A549 (cell line): ENCODE measurements at regions not wholly inside any gene's neighbourhood (a gene's known extent, or its start where the extent isn't known, plus 50 kb on each side); places are given as distances from the start of the nearest gene placed in this dataset.

Source experiments
- ATAC-seq, 2 experiments: fragments of 200-7000 bp in 1 of 2; fragments of >200 bp in 1 of 2; cut with Nextera tagmentation in 1 of 2; cut with Tn5 transposase in 1 of 2; 3 replicates each; pipeline versions ENCODE4 v1.8.0 to v1.9.1; 2018 to 2020; ENCODE audit warnings: mild to moderate bottlenecking in 1 of 2, moderate library complexity in 1 of 2
- CTCF ChIA-PET: fragments of 300-600 bp; sonication (Branson Sonifier 250); formaldehyde crosslinking; extraction: SDS; loops from one replicate; lab custom pipeline; 2021; ENCODE audit warnings: antibody characterized with exemption, inconsistent platforms; lab: Yijun Ruan, JAX
- POLR2A ChIA-PET: fragments of 350-600 bp; formaldehyde crosslinking; extraction: SDS; loops from one replicate; lab custom pipeline; 2021; ENCODE audit warnings: antibody characterized with exemption, inconsistent platforms; lab: Yijun Ruan, JAX
- DNase-seq, 2 experiments: peaks; one replicate each; pipeline versions ENCODE4 v3.0.0 to v3.0.0-alpha.2; 2011 to 2016; ENCODE audit warnings: low read depth in 1 of 2, low spot score in 1 of 2
- FAIRE-seq: peaks from 2 replicates; lab custom pipeline; 2011; peaks lifted over from hg19 to GRCh38; lab: Jason Lieb, UNC
- H3K27ac ChIP-seq, 2 experiments: fragments of >200 bp; sonication (Bioruptor Twin); formaldehyde crosslinking; 3 replicates each; pipeline ENCODE4 v1.5.1; 2016 to 2017
- H3K4me1 ChIP-seq: fragments of >200 bp; sonication (Bioruptor Twin); formaldehyde crosslinking; 3 replicates; pipeline ENCODE4 v1.6.1; 2016
- H3K4me2 ChIP-seq: fragments of >200 bp; sonication (Bioruptor Twin); formaldehyde crosslinking; 3 replicates; pipeline ENCODE4 v1.6.1; 2016
- H3K4me3 ChIP-seq: fragments of >200 bp; sonication (Bioruptor Twin); formaldehyde crosslinking; 3 replicates; pipeline ENCODE4 v1.5.1; 2016
- H3K9me3 ChIP-seq: fragments of >200 bp; sonication (Bioruptor Twin); formaldehyde crosslinking; 3 replicates; pipeline ENCODE4 v1.6.1; 2016
- CBX8 ChIP-seq: fragments of 200-600 bp; sonication (generic); IDR thresholded peaks from 2 replicates; pipeline ENCODE4 v1.6.1; 2016
- ESRRA ChIP-seq: fragments of 150-350 bp; IDR thresholded peaks from 2 replicates; pipeline ENCODE4 v1.6.1; 2014; ENCODE audit warnings: mild to moderate bottlenecking, low read length, borderline replicate concordance
- HEYL ChIP-seq: fragments of 250-450 bp; sonication (Bioruptor Pico); IDR thresholded peaks from 2 replicates; pipeline ENCODE4 v1.8.0; 2021; ENCODE audit warnings: mild to moderate bottlenecking, moderate library complexity
- HOXA7 ChIP-seq: fragments of 250-450 bp; sonication (Bioruptor Pico); IDR thresholded peaks from 2 replicates; pipeline ENCODE4 v1.5.0; 2020; ENCODE audit warnings: mild to moderate bottlenecking, moderate library complexity
- KDM5A ChIP-seq: fragments of 200-600 bp; sonication (generic); IDR thresholded peaks from 2 replicates; pipeline ENCODE4 v1.6.1; 2016; ENCODE audit warnings: antibody characterized with exemption, mild to moderate bottlenecking
- MAZ ChIP-seq: fragments of 150-350 bp; IDR thresholded peaks from 2 replicates; pipeline ENCODE4 v1.6.1; 2014; ENCODE audit warnings: antibody characterized with exemption, low read depth, low read length, borderline replicate concordance
- MYC ChIP-seq: IDR thresholded peaks from 2 replicates; pipeline ENCODE4 v1.6.1; 2012; ENCODE audit warnings: mild to moderate bottlenecking, inconsistent platforms, low read length, improper control_type of control experiment, borderline replicate concordance
- RARB ChIP-seq: fragments of 250-450 bp; sonication (Bioruptor Pico); IDR thresholded peaks from 2 replicates; pipeline ENCODE4 v1.8.0; 2021; ENCODE audit warnings: mild to moderate bottlenecking, moderate library complexity
- RFX5 ChIP-seq: fragments of 450-650 bp; IDR thresholded peaks from 2 replicates; pipeline ENCODE4 v1.7.1; 2014; ENCODE audit warnings: antibody characterized with exemption, mild to moderate bottlenecking, moderate library complexity
- SMC3 ChIP-seq: fragments of >200 bp; sonication (Bioruptor Twin); formaldehyde crosslinking; IDR thresholded peaks from 3 replicates; pipeline ENCODE4 v1.6.1; 2018; ENCODE audit warnings: inconsistent platforms
- TFCP2L1 ChIP-seq: fragments of 250-450 bp; sonication (Bioruptor Pico); IDR thresholded peaks from 2 replicates; pipeline ENCODE4 v1.5.0; 2021; ENCODE audit warnings: mild to moderate bottlenecking
- TP53 ChIP-seq: fragments of 250-450 bp; sonication (Bioruptor Pico); IDR thresholded peaks from 2 replicates; pipeline ENCODE4 v1.5.0; 2021; ENCODE audit warnings: mild to moderate bottlenecking, moderate library complexity
- ZSCAN20 ChIP-seq: fragments of 250-450 bp; sonication (Bioruptor Pico); IDR thresholded peaks from 2 replicates; pipeline ENCODE4 v1.8.0; 2022; ENCODE audit warnings: mild to moderate bottlenecking, moderate library complexity
- WGBS: methylation state at CpG from one replicate; pipeline ENCODE4 v1.1.6; 2017; ENCODE audit errors: missing lambda C conversion rate; 5-methylcytosine and 5-hydroxymethylcytosine counted together
- TF ChIP-seq, protein P1 (sequence below): fragments of >200 bp; sonication (Bioruptor Twin); formaldehyde crosslinking; IDR thresholded peaks from 3 replicates; pipeline ENCODE4 v1.5.1; 2016
- TF ChIP-seq, protein P2 (sequence below): IDR thresholded peaks from 2 replicates; pipeline ENCODE4 v1.6.1; 2012
- TF ChIP-seq, protein P3 (sequence below): IDR thresholded peaks from 2 replicates; pipeline ENCODE4 v1.6.1; 2012; ENCODE audit warnings: low read depth, borderline replicate concordance
- TF ChIP-seq, protein P4 (sequence below): fragments of >200 bp; sonication (Bioruptor Twin); formaldehyde crosslinking; IDR thresholded peaks from 3 replicates; pipeline ENCODE4 v1.6.1; 2016

DNA sequence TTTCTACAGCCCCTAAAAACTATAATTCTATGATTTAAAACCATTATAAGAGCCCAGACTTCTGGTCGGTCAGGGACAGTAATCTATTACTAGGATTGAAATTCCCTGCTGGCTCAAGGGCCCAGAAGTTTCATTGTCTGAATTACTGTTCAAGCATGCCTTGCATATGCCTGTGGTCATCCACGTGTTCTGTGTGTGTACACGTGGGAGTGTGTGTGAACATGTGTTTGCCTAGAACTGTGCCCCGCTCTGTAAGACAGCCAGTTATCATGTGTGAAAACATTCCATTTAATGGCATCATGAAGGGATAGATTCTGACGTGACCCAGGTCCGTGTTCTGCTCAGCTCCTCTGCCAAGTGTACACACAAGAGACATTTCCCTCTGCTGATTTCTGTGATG, 189.3 kb upstream of the NECTIN1 start:
- DNase-seq: no peak
- 4% methylated on average over 5 of the region's 6 CpGs for WGBS
- no peak for FAIRE-seq
- CTCF ChIA-PET: no interaction called here
- POLR2A ChIA-PET: no interaction called here
- no peak overlapping the region for H3K4me3 ChIP-seq
- TF ChIP-seq HEYL (CRISPR knock-in tag) (no peak), MYC (no peak), MAZ (no peak), RARB (no peak), KDM5A (no peak), CBX8 (no peak), TFCP2L1 (no peak)
- TF ChIP-seq, protein P1, sequence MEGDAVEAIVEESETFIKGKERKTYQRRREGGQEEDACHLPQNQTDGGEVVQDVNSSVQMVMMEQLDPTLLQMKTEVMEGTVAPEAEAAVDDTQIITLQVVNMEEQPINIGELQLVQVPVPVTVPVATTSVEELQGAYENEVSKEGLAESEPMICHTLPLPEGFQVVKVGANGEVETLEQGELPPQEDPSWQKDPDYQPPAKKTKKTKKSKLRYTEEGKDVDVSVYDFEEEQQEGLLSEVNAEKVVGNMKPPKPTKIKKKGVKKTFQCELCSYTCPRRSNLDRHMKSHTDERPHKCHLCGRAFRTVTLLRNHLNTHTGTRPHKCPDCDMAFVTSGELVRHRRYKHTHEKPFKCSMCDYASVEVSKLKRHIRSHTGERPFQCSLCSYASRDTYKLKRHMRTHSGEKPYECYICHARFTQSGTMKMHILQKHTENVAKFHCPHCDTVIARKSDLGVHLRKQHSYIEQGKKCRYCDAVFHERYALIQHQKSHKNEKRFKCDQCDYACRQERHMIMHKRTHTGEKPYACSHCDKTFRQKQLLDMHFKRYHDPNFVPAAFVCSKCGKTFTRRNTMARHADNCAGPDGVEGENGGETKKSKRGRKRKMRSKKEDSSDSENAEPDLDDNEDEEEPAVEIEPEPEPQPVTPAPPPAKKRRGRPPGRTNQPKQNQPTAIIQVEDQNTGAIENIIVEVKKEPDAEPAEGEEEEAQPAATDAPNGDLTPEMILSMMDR: no peak
- TF ChIP-seq, all 56 proteins: peak for 0
- Histone ChIP-seq H3K9me3 (no peaks in the 10 kb centered on the region), H3K27ac (no peak overlapping the region), H3K4me1 (no peaks in the 10 kb centered on the region), H3K4me2 (no peak overlapping the region)
- ATAC-seq: no peak; a peak in 1 of 6 replicates

DNA sequence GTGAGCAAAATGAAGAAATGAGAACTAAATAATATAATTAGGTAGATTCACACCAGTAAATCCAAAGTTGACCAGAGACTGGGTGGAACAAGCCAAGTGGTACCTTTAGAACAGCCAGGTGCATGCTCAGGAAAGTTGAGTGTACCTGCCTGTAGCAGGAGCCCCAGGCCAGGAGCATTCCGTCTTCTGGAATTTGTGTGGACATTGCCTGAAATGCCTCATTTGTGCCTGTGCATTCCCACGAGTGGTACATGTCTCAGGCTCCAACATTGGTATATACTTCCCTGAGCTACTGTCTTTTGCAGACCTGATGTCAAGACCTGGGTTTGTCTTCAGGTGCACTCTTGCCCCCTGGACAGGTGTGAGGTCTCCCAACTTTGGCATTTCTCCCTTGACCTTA, 187.6 kb upstream of the NECTIN1 start:
- no peak overlapping the region for H3K4me2 ChIP-seq
- POLR2A ChIA-PET: no interaction called here
- no peak overlapping the region for H3K27ac ChIP-seq
- TF ChIP-seq RFX5 (no peak), CBX8 (no peak), TP53 (CRISPR knock-in tag) (no peak), ZSCAN20 (CRISPR knock-in tag) (no peak), ESRRA (no peak)
- TF ChIP-seq, protein P1: no peak
- TF ChIP-seq, protein P2, sequence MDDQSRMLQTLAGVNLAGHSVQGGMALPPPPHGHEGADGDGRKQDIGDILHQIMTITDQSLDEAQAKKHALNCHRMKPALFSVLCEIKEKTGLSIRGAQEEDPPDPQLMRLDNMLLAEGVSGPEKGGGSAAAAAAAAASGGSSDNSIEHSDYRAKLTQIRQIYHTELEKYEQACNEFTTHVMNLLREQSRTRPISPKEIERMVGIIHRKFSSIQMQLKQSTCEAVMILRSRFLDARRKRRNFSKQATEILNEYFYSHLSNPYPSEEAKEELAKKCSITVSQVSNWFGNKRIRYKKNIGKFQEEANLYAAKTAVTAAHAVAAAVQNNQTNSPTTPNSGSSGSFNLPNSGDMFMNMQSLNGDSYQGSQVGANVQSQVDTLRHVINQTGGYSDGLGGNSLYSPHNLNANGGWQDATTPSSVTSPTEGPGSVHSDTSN: no peak
- TF ChIP-seq, protein P3, sequence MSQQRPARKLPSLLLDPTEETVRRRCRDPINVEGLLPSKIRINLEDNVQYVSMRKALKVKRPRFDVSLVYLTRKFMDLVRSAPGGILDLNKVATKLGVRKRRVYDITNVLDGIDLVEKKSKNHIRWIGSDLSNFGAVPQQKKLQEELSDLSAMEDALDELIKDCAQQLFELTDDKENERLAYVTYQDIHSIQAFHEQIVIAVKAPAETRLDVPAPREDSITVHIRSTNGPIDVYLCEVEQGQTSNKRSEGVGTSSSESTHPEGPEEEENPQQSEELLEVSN: no peak
- DNase-seq: no peak
- CTCF ChIA-PET: no interaction called here
- no peaks in the 10 kb centered on the region for H3K4me1 ChIP-seq
- no peak for FAIRE-seq
- WGBS: 0% methylated on average over 2 of the region's 2 CpGs
- H3K4me3 ChIP-seq: no peak overlapping the region
- H3K9me3 ChIP-seq: no peaks in the 10 kb centered on the region
- no peak for ATAC-seq

DNA sequence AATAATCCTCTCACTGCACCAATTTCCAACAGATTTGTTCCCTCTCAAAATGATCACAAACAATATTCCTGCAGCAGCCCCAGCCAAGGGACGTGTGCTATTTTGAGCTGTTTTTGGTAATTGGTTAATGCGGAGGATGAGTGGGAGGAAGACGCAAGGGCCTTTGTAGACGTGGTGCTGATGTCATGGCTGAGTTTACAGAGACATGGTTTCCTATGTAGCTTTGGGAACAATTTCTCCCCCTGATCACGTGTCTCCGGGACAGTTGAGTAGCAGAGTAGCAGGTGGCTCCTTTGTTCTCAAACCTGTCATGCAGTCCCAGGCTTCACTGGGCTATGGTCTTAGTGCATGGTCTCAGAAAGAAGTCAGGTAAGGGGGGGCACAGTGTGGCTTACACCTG, 183.2 kb upstream of the NECTIN1 start:
- no peak for DNase-seq
- H3K9me3 ChIP-seq: no peaks in the 10 kb centered on the region
- H3K4me3 ChIP-seq: no peak overlapping the region
- H3K4me2 ChIP-seq: no peak overlapping the region
- no peaks in the 10 kb centered on the region for H3K4me1 ChIP-seq
- TF ChIP-seq RARB: no peak
- no peak for TF ChIP-seq ZSCAN20 (CRISPR knock-in tag)
- TF ChIP-seq HOXA7 (CRISPR knock-in tag): no peak
- no peak for TF ChIP-seq SMC3
- TF ChIP-seq, protein P4, sequence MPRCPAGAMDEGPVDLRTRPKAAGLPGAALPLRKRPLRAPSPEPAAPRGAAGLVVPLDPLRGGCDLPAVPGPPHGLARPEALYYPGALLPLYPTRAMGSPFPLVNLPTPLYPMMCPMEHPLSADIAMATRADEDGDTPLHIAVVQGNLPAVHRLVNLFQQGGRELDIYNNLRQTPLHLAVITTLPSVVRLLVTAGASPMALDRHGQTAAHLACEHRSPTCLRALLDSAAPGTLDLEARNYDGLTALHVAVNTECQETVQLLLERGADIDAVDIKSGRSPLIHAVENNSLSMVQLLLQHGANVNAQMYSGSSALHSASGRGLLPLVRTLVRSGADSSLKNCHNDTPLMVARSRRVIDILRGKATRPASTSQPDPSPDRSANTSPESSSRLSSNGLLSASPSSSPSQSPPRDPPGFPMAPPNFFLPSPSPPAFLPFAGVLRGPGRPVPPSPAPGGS: no peak
- TF ChIP-seq TP53 (CRISPR knock-in tag): no peak
- TF ChIP-seq, all 56 proteins: peak for 0
- H3K27ac ChIP-seq: no peak overlapping the region
- ATAC-seq (no peak), FAIRE-seq (no peak)
- CTCF ChIA-PET: no interaction called here
- WGBS: 57% methylated on average over 4 of the region's 6 CpGs
- POLR2A ChIA-PET: no interaction called here
